PC-3 (cell line): ENCODE measurements at regions not wholly inside any gene's neighbourhood (a gene's known extent, or its start where the extent isn't known, plus 50 kb on each side); places are given as distances from the start of the nearest gene placed in this dataset.
A peak's percentile ranks its signal among the peaks of the same experiment; 100 is the strongest.

Experiments used
- ATAC-seq: fragments of 200-7000 bp; cut with Tn5 transposase; 2 replicates; pipeline ENCODE4 v1.9.1; 2020; ENCODE audit warnings: mild to moderate bottlenecking, moderate library complexity
- BruUV-seq: library from RNA; stranded (reverse); fragments of 400-500 nt; replicated peaks from 2 replicates; lab custom pipeline; 2021; lab: Mats Ljungman, UMichigan
- CTCF ChIA-PET: fragments of 300-600 bp; sonication (Branson Sonifier 250); formaldehyde crosslinking; loops from one replicate; lab custom pipeline; 2022; ENCODE audit warnings: antibody characterized with exemption; lab: Charles Lee
- POLR2A ChIA-PET: fragments of 300-600 bp; sonication (Branson Sonifier 250); formaldehyde crosslinking; loops from one replicate; lab custom pipeline; 2022; ENCODE audit warnings: antibody characterized with exemption; ENCODE audit not compliant: unreplicated experiment; lab: Charles Lee
- DNase-seq: peaks from one replicate; pipeline ENCODE4 v3.0.0-alpha.2; 2015
- H2AFZ ChIP-seq: fragments of 300-600 bp; sonication (generic); 2 replicates; pipeline ENCODE4 v1.6.0; 2016; ENCODE audit warnings: antibody characterized with exemption, low read length
- H3F3A ChIP-seq: fragments of 300-600 bp; sonication (generic); one replicate; pipeline ENCODE4 v1.6.0; 2017; ENCODE audit warnings: antibody characterized with exemption, low read length, control low read depth, mild to moderate bottlenecking; ENCODE audit not compliant: unreplicated experiment
- H3K27ac ChIP-seq: fragments of 300-600 bp; sonication (generic); 2 replicates; pipeline ENCODE4 v1.5.1; 2016; ENCODE audit warnings: mild to moderate bottlenecking, low read length
- H3K27me3 ChIP-seq: fragments of 300-600 bp; sonication (generic); 2 replicates; pipeline ENCODE4 v1.6.1; 2016; ENCODE audit warnings: low read length, mixed read lengths
- H3K36me3 ChIP-seq: fragments of 300-600 bp; sonication (generic); 2 replicates; pipeline ENCODE4 v1.6.1; 2016; ENCODE audit warnings: low read depth, mixed run types, low read length, mixed read lengths
- H3K4me1 ChIP-seq: fragments of 300-600 bp; sonication (generic); 2 replicates; pipeline ENCODE4 v1.5.1; 2016; ENCODE audit warnings: low read length; ENCODE audit not compliant: insufficient read depth
- H3K4me2 ChIP-seq: fragments of 300-600 bp; sonication (generic); 2 replicates; pipeline ENCODE4 v1.6.0; 2016; ENCODE audit warnings: low read length
- H3K4me3 ChIP-seq: fragments of 300-600 bp; sonication (generic); 2 replicates; pipeline ENCODE4 v1.5.1; 2016; ENCODE audit warnings: mild to moderate bottlenecking, low read length, mixed read lengths
- H3K79me2 ChIP-seq: fragments of 300-600 bp; sonication (generic); 2 replicates; pipeline ENCODE4 v1.6.1; 2017; ENCODE audit warnings: low read length, mixed read lengths
- H3K9ac ChIP-seq: fragments of 300-600 bp; sonication (generic); 2 replicates; pipeline ENCODE4 v1.6.0; 2016; ENCODE audit warnings: mild to moderate bottlenecking, low read length
- H3K9me2 ChIP-seq: fragments of 300-600 bp; sonication (generic); replicated peaks from 2 replicates; pipeline ENCODE4 v1.6.1; 2016; ENCODE audit warnings: mixed run types, low read length, mixed read lengths
- H3K9me3 ChIP-seq: fragments of 300-600 bp; sonication (generic); 2 replicates; pipeline ENCODE4 v1.6.1; 2016; ENCODE audit warnings: low read length, mixed read lengths
- H4K20me1 ChIP-seq: fragments of 300-600 bp; sonication (generic); 2 replicates; pipeline ENCODE4 v1.6.1; 2016; ENCODE audit warnings: low read length, mixed read lengths
- CTCF ChIP-seq: fragments of 300-600 bp; sonication (generic); conservative IDR thresholded peaks from 2 replicates; pipeline ENCODE4 v1.5.1; 2017; ENCODE audit warnings: antibody characterized with exemption, low read depth, mild to moderate bottlenecking, low read length
- EZH2 ChIP-seq: fragments of 300-600 bp; sonication (generic); IDR thresholded peaks from one replicate; pipeline ENCODE4 v1.6.1; 2017; ENCODE audit warnings: antibody characterized with exemption, mild to moderate bottlenecking, low read length; ENCODE audit not compliant: unreplicated experiment
- EZH2phosphoT487 ChIP-seq: fragments of 300-600 bp; sonication (generic); IDR thresholded peaks from 2 replicates; pipeline ENCODE4 v1.6.1; 2018; ENCODE audit warnings: mild to moderate bottlenecking, antibody characterized with exemption, low read length, borderline replicate concordance
- intact Hi-C: fragments of 100-400 bp; cut with micrococcal nuclease; formaldehyde crosslinking; loops from 2 replicates; pipeline ENCODE4 v1.9.0; 2023

DNA sequence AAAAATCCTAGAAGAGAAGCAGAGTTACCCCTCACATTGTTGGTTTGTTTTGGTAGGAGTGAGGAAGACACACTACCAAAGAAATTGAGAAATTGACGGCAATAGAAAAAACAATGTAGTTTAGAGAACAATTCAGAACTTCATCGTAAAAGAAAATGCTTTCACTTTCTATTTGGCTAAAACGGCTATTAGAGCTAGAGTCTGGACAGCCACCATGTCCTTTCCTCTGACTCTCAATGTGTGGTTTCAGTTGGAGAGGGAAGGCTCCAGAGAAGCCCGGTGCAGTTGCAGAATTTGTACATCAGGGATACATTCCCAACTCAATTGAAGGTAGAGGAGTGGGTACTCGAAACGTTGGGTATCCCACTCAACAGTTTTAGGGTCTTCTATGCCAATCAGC, 535.3 kb downstream of the GALC start:
- no peak overlapping the region for H3K9ac ChIP-seq
- intact Hi-C loops: no loop called here
- H2AFZ ChIP-seq: peak overlapping the region; percentile 35; the same call in 1 of the 2 replicates
- H3F3A ChIP-seq: no peaks in the 10 kb centered on the region
- no peak for TF ChIP-seq EZH2
- TF ChIP-seq EZH2phosphoT487: no peak
- no peak for TF ChIP-seq CTCF
- no peaks in the 10 kb centered on the region for H3K9me2 ChIP-seq
- peak overlapping the region; percentile 54 for H3K4me2 ChIP-seq
- H4K20me1 ChIP-seq: no peaks in the 10 kb centered on the region
- no peaks in the 10 kb centered on the region for H3K27me3 ChIP-seq
- no peak overlapping the region for H3K27ac ChIP-seq
- CTCF ChIA-PET: no interaction called here
- no peak for ATAC-seq
- no peaks in the 10 kb centered on the region for H3K9me3 ChIP-seq
- peak; percentile 12 for DNase-seq
- H3K36me3 ChIP-seq: no peaks in the 10 kb centered on the region
- POLR2A ChIA-PET: no interaction called here
- no peaks in the 10 kb centered on the region for H3K79me2 ChIP-seq
- peak overlapping the region; percentile 48 for H3K4me3 ChIP-seq
- no TSS peak for BruUV-seq
- no peaks in the 10 kb centered on the region for H3K4me1 ChIP-seq

DNA sequence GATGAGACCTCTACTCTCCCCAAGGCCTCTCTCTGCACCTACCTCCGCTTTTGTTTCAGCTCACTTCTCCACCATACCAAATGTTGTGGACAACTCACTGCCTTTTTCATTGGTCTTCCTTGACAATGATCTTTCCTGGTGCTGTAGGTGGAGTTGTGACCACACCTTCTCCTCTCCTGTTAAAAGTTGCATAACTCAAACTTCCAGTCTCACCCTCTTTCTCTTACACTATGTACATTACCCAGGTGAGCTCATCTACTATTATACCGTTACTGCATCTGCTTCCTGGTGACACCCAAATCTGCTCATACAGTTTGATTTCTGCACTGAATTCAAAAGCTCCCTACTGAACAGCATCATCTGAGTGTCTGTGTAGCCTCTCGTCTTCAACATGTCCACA, 542.8 kb downstream of the GALC start:
- Histone ChIP-seq H3K36me3 (no peaks in the 10 kb centered on the region), H4K20me1 (no peaks in the 10 kb centered on the region), H3F3A (no peaks in the 10 kb centered on the region), H3K9ac (no peak overlapping the region), H3K4me3 (no peak overlapping the region), H3K9me2 (no peaks in the 10 kb centered on the region), H3K27ac (no peak overlapping the region), H3K79me2 (no peaks in the 10 kb centered on the region), H3K4me2 (no peak overlapping the region), H3K4me1 (no peaks in the 10 kb centered on the region), H3K9me3 (no peaks in the 10 kb centered on the region), H3K27me3 (no peaks in the 10 kb centered on the region), H2AFZ (no peak overlapping the region)
- no TSS peak for BruUV-seq
- no peak for TF ChIP-seq EZH2
- no peak for TF ChIP-seq EZH2phosphoT487
- TF ChIP-seq CTCF: no peak
- ATAC-seq: no peak
- intact Hi-C loops: no loop called here
- CTCF ChIA-PET: no interaction called here
- no peak for DNase-seq
- POLR2A ChIA-PET: no interaction called here

DNA sequence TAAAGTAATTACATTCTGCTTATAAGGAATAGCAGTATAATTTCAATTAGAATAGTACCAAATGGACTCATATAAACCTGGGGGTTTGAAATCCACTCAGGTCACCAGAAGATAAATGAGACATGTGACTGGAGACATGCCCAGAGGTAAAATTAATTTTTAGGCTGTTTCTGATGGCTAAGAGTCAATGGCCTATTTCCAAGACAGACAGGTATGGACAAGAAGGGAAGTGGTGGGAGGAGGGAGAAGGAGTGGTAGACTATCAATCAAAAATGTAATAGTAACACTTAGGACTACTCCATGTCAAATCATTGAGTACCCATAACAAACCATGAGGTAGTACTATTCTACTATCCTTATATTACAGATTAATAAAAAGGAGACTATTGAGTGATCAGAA, 544.0 kb downstream of the GALC start:
- no peaks in the 10 kb centered on the region for H4K20me1 ChIP-seq
- H3K9ac ChIP-seq: no peak overlapping the region
- H3K4me1 ChIP-seq: no peaks in the 10 kb centered on the region
- ChIA-PET CTCF (no interaction called here), POLR2A (no interaction called here)
- H3K9me3 ChIP-seq: no peaks in the 10 kb centered on the region
- no peak for ATAC-seq
- no peaks in the 10 kb centered on the region for H3K27me3 ChIP-seq
- no peaks in the 10 kb centered on the region for H3K79me2 ChIP-seq
- TF ChIP-seq EZH2phosphoT487: no peak
- no peak for TF ChIP-seq EZH2
- TF ChIP-seq CTCF: no peak
- BruUV-seq: no TSS peak
- H3F3A ChIP-seq: no peaks in the 10 kb centered on the region
- no peak for DNase-seq
- H3K9me2 ChIP-seq: no peaks in the 10 kb centered on the region
- intact Hi-C loops: no loop called here
- H3K4me2 ChIP-seq: no peak overlapping the region
- H3K4me3 ChIP-seq: no peak overlapping the region
- H3K27ac ChIP-seq: no peak overlapping the region
- no peaks in the 10 kb centered on the region for H3K36me3 ChIP-seq
- H2AFZ ChIP-seq: no peak overlapping the region
